HEK293 (cell line): ENCODE measurements at regions not wholly inside any gene's neighbourhood (a gene's known extent, or its start where the extent isn't known, plus 50 kb on each side); places are given as distances from the start of the nearest gene placed in this dataset.

Experiments
- CTCF ChIA-PET: fragments of 350-600 bp; formaldehyde crosslinking; extraction: SDS; loops from one replicate; lab custom pipeline; 2021; ENCODE audit warnings: antibody characterized with exemption; lab: Yijun Ruan, JAX
- POLR2A ChIA-PET: fragments of 300-600 bp; formaldehyde crosslinking; extraction: SDS; loops from one replicate; lab custom pipeline; 2020; ENCODE audit warnings: antibody characterized with exemption, inconsistent platforms; lab: Yijun Ruan, JAX
- H3K27ac ChIP-seq: fragments of 200-500 bp; sonication (Bioruptor generic); 2 replicates; pipeline ENCODE4 v1.5.1; 2014; ENCODE audit warnings: low read depth, low read length, control low read depth, inconsistent platforms; ENCODE audit errors: extremely low read depth
- H3K36me3 ChIP-seq, 2 experiments: fragments of 200-500 bp in 1 of 2; sonication (Bioruptor generic) in 1 of 2; 1 replicate in 1 of 2; 2 replicates in 1 of 2; pipeline ENCODE4 v1.5.1; 2014 to 2017; ENCODE audit warnings: inconsistent platforms in 2 of 2, low read length in 2 of 2; ENCODE audit not compliant: control insufficient read depth in 2 of 2, insufficient read depth in 1 of 2
- H3K4me1 ChIP-seq: fragments of 200-500 bp; sonication (Bioruptor generic); 2 replicates; pipeline ENCODE4 v1.5.1; 2014; ENCODE audit warnings: mild to moderate bottlenecking, low read length, inconsistent platforms; ENCODE audit not compliant: control insufficient read depth, insufficient read depth
- H3K4me3 ChIP-seq: 2 replicates; pipeline ENCODE4 v1.5.1; 2011; ENCODE audit warnings: low read depth, mild to moderate bottlenecking, control low read depth, low read length, moderate library complexity
- H3K9me3 ChIP-seq: fragments of 200-500 bp; sonication (Bioruptor generic); 2 replicates; pipeline ENCODE4 v1.5.1; 2014; ENCODE audit warnings: low read depth, low read length, inconsistent platforms; ENCODE audit not compliant: control insufficient read depth, insufficient read depth
- FEZF1 ChIP-seq: fragments of 450-650 bp; formaldehyde crosslinking; IDR thresholded peaks from 2 replicates; pipeline ENCODE4 v1.5.1; 2016; ENCODE audit warnings: missing biosample characterization, missing genetic modification characterization
- KLF16 ChIP-seq: fragments of 450-650 bp; formaldehyde crosslinking; IDR thresholded peaks from 2 replicates; pipeline ENCODE4 v1.5.1; 2017; ENCODE audit warnings: missing biosample characterization, missing genetic modification characterization
- KLF8 ChIP-seq: fragments of 450-650 bp; formaldehyde crosslinking; IDR thresholded peaks from 2 replicates; pipeline ENCODE4 v1.5.1; 2016; ENCODE audit warnings: missing biosample characterization, missing genetic modification characterization
- SCRT2 ChIP-seq: fragments of 450-650 bp; formaldehyde crosslinking; IDR thresholded peaks from 2 replicates; pipeline ENCODE4 v1.5.1; 2016; ENCODE audit warnings: missing biosample characterization, missing genetic modification characterization
- WT1 ChIP-seq: fragments of 450-650 bp; formaldehyde crosslinking; IDR thresholded peaks from 2 replicates; pipeline ENCODE4 v1.5.1; 2016; ENCODE audit warnings: missing biosample characterization, missing genetic modification characterization
- ZBTB1 ChIP-seq: fragments of 450-650 bp; formaldehyde crosslinking; IDR thresholded peaks from 2 replicates; pipeline ENCODE4 v1.5.1; 2016; ENCODE audit warnings: missing biosample characterization, missing genetic modification characterization
- ZFHX2 ChIP-seq: fragments of 450-650 bp; formaldehyde crosslinking; conservative IDR thresholded peaks from 2 replicates; pipeline ENCODE4 v1.5.1; 2016; ENCODE audit warnings: missing biosample characterization, missing genetic modification characterization
- ZFP37 ChIP-seq: fragments of 450-650 bp; formaldehyde crosslinking; IDR thresholded peaks from 2 replicates; pipeline ENCODE4 v1.5.1; 2016; ENCODE audit warnings: missing biosample characterization, missing genetic modification characterization
- ZNF202 ChIP-seq: fragments of 450-650 bp; formaldehyde crosslinking; IDR thresholded peaks from 2 replicates; pipeline ENCODE4 v1.5.1; 2016; ENCODE audit warnings: missing biosample characterization, missing genetic modification characterization, borderline replicate concordance
- ZNF248 ChIP-seq: fragments of 450-650 bp; formaldehyde crosslinking; IDR thresholded peaks from 2 replicates; pipeline ENCODE4 v1.5.1; 2017; ENCODE audit warnings: missing biosample characterization, missing genetic modification characterization
- ZNF311 ChIP-seq: fragments of 450-650 bp; formaldehyde crosslinking; IDR thresholded peaks from 2 replicates; pipeline ENCODE4 v1.5.1; 2017; ENCODE audit warnings: missing biosample characterization, missing genetic modification characterization, borderline replicate concordance
- ZNF350 ChIP-seq: fragments of 450-650 bp; formaldehyde crosslinking; IDR thresholded peaks from 2 replicates; pipeline ENCODE4 v1.5.0; 2017; ENCODE audit warnings: missing biosample characterization, mild to moderate bottlenecking, missing genetic modification characterization
- ZNF426 ChIP-seq: fragments of 450-650 bp; formaldehyde crosslinking; IDR thresholded peaks from 2 replicates; pipeline ENCODE4 v1.5.1; 2017; ENCODE audit warnings: missing biosample characterization, missing genetic modification characterization, mild to moderate bottlenecking, inconsistent platforms, moderate library complexity
- ZNF513 ChIP-seq: fragments of 450-650 bp; IDR thresholded peaks from 2 replicates; pipeline ENCODE4 v1.5.1; 2018; ENCODE audit warnings: missing biosample characterization, missing genetic modification characterization
- ZNF530 ChIP-seq: fragments of 450-650 bp; formaldehyde crosslinking; IDR thresholded peaks from 2 replicates; pipeline ENCODE4 v1.5.1; 2016; ENCODE audit warnings: low read depth, missing biosample characterization, missing genetic modification characterization
- ZNF610 ChIP-seq: fragments of 450-650 bp; formaldehyde crosslinking; IDR thresholded peaks from 2 replicates; pipeline ENCODE4 v1.5.1; 2016; ENCODE audit warnings: missing biosample characterization, missing genetic modification characterization, borderline replicate concordance
- ZNF664 ChIP-seq: fragments of 450-650 bp; formaldehyde crosslinking; IDR thresholded peaks from 2 replicates; pipeline ENCODE4 v1.5.1; 2016; ENCODE audit warnings: missing biosample characterization, missing genetic modification characterization
- TF ChIP-seq, protein P1 (sequence below): fragments of 450-650 bp; formaldehyde crosslinking; IDR thresholded peaks from 2 replicates; pipeline ENCODE4 v1.5.1; 2016; ENCODE audit warnings: missing biosample characterization, missing genetic modification characterization
- TF ChIP-seq, protein P2 (sequence below): fragments of 450-650 bp; formaldehyde crosslinking; IDR thresholded peaks from 2 replicates; pipeline ENCODE4 v1.5.1; 2016; ENCODE audit warnings: missing biosample characterization, missing genetic modification characterization

GRCh38 chr6:145489583-145489982, 245.7 kb downstream of the EPM2A start:
- Histone ChIP-seq H3K4me1 (no peaks in the 10 kb centered on the region), H3K9me3 (no peaks in the 10 kb centered on the region), H3K36me3 (no peaks in the 10 kb centered on the region), H3K4me3 (no peak overlapping the region), H3K27ac (no peak overlapping the region)
- ChIA-PET CTCF (no interaction called here), POLR2A (no interaction called here)
- TF ChIP-seq KLF16 (tag by site-specific recombination) (no peak), ZNF350 (tag by site-specific recombination) (no peak), KLF8 (no peak), ZNF311 (tag by site-specific recombination) (no peak), SCRT2 (tag by site-specific recombination) (no peak), WT1 (tag by site-specific recombination) (no peak), ZNF610 (tag by site-specific recombination) (no peak), FEZF1 (tag by site-specific recombination) (no peak), ZNF202 (tag by site-specific recombination) (no peak), ZNF530 (tag by site-specific recombination) (no peak), ZFHX2 (no peak), ZNF426 (tag by site-specific recombination) (no peak), ZNF513 (tag by site-specific recombination) (no peak), ZFP37 (tag by site-specific recombination) (no peak), ZBTB1 (tag by site-specific recombination) (no peak), ZNF248 (tag by site-specific recombination) (no peak)
- TF ChIP-seq, protein P1, sequence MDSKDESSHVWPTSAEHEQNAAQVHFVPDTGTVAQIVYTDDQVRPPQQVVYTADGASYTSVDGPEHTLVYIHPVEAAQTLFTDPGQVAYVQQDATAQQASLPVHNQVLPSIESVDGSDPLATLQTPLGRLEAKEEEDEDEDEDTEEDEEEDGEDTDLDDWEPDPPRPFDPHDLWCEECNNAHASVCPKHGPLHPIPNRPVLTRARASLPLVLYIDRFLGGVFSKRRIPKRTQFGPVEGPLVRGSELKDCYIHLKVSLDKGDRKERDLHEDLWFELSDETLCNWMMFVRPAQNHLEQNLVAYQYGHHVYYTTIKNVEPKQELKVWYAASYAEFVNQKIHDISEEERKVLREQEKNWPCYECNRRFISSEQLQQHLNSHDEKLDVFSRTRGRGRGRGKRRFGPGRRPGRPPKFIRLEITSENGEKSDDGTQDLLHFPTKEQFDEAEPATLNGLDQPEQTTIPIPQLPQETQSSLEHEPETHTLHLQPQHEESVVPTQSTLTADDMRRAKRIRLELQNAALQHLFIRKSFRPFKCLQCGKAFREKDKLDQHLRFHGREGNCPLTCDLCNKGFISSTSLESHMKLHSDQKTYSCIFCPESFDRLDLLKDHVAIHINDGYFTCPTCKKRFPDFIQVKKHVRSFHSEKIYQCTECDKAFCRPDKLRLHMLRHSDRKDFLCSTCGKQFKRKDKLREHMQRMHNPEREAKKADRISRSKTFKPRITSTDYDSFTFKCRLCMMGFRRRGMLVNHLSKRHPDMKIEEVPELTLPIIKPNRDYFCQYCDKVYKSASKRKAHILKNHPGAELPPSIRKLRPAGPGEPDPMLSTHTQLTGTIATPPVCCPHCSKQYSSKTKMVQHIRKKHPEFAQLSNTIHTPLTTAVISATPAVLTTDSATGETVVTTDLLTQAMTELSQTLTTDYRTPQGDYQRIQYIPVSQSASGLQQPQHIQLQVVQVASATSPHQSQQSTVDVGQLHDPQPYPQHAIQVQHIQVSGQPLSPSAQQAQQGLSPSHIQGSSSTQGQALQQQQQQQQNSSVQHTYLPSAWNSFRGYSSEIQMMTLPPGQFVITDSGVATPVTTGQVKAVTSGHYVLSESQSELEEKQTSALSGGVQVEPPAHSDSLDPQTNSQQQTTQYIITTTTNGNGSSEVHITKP (tag by site-specific recombination), result no peak

- no peaks in the 10 kb centered on the region for H3K9me3 ChIP-seq
- H3K4me3 ChIP-seq, result no peak overlapping the region
- CTCF ChIA-PET, result no interaction called here
- TF ChIP-seq, protein P2, sequence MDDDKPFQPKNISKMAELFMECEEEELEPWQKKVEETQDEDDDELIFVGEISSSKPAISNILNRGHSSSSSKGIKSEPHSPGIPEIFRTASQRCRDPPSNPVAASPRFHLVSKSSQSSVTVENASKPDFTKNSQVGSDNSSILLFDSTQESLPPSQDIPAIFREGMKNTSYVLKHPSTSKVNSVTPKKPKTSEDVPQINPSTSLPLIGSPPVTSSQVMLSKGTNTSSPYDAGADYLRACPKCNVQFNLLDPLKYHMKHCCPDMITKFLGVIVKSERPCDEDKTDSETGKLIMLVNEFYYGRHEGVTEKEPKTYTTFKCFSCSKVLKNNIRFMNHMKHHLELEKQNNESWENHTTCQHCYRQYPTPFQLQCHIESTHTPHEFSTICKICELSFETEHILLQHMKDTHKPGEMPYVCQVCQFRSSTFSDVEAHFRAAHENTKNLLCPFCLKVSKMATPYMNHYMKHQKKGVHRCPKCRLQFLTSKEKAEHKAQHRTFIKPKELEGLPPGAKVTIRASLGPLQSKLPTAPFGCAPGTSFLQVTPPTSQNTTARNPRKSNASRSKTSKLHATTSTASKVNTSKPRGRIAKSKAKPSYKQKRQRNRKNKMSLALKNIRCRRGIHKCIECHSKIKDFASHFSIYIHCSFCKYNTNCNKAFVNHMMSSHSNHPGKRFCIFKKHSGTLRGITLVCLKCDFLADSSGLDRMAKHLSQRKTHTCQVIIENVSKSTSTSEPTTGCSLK (tag by site-specific recombination), result no peak
- no peak for TF ChIP-seq ZNF664 (tag by site-specific recombination)
- no peaks in the 10 kb centered on the region for H3K36me3 ChIP-seq
- no peak overlapping the region for H3K27ac ChIP-seq
- POLR2A ChIA-PET, result no interaction called here
- no peaks in the 10 kb centered on the region for H3K4me1 ChIP-seq
Observed at GRCh38 chr6:145490068-145490467, 245.3 kb downstream of the EPM2A start.
